D721Med (cell line): ENCODE measurements at regions not wholly inside any gene's neighbourhood (a gene's known extent, or its start where the extent isn't known, plus 50 kb on each side); places are given as distances from the start of the nearest gene placed in this dataset.

Experiments used
- DNase-seq: peaks from one replicate; pipeline ENCODE4 v3.0.0; 2011; ENCODE audit warnings: low spot score; ENCODE audit not compliant: insufficient read length
- FAIRE-seq: peaks from 2 replicates; lab custom pipeline; 2011; peaks lifted over from hg19 to GRCh38; lab: Jason Lieb, UNC
- TF ChIP-seq, protein P1 (sequence below): IDR thresholded peaks from 2 replicates; pipeline ENCODE4 v1.5.1; 2012; ENCODE audit warnings: mild to moderate bottlenecking, control low read depth; ENCODE audit not compliant: insufficient read depth; ENCODE audit errors: missing control alignments

DNA sequence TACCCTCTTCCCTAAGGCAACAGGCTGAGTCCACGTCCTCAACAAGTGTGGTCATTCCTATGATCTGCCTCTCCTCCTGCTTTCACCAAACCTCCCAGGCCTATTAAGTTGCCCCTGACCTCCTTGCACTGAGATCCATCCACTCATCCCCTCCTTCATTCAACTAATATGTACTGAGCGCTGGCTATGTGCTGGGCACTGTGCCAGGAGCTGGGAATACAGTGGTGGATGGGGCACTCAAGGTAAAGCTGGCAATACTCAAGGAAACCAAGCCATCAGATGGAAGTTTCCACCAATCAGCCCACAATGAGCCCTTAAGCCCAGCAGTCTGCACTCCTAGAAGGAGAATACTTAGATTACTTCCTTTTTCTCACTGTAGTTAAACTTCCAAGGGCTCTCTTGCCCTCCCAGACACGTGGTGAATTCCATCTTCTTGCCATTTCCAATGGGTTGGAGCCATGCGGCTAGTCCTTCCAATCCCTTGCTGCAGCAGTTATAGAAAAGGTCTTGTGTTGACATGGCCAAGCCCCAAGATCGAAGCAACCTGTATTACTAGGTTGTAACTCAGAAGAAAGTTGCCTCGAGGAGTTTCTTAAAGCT is 279.9 kb upstream of the RUNX1 start:
- no peak for DNase-seq
- FAIRE-seq = no peak
- TF ChIP-seq, protein P1, sequence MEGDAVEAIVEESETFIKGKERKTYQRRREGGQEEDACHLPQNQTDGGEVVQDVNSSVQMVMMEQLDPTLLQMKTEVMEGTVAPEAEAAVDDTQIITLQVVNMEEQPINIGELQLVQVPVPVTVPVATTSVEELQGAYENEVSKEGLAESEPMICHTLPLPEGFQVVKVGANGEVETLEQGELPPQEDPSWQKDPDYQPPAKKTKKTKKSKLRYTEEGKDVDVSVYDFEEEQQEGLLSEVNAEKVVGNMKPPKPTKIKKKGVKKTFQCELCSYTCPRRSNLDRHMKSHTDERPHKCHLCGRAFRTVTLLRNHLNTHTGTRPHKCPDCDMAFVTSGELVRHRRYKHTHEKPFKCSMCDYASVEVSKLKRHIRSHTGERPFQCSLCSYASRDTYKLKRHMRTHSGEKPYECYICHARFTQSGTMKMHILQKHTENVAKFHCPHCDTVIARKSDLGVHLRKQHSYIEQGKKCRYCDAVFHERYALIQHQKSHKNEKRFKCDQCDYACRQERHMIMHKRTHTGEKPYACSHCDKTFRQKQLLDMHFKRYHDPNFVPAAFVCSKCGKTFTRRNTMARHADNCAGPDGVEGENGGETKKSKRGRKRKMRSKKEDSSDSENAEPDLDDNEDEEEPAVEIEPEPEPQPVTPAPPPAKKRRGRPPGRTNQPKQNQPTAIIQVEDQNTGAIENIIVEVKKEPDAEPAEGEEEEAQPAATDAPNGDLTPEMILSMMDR = no peak

DNA sequence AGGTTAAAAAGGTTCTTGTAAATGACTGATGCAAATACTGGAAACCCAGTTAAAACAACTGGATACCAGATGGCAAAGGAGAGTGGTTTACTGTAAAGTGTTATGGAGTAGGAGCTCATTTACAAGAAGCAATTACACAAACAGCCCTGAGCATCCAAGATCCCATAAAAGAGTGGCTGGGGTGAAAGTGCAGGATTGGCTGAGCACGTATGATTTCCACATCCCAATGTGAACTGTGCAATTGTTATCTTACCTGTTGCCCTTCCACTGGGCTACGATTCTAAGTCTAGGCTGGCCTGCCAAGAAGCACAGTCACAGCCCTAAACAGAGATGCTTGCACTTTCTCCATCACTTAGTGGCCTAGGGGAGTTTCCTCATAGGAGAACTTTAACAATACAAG is 277.6 kb upstream of the RUNX1 start:
- TF ChIP-seq, protein P1 = no peak
- DNase-seq (no peak), FAIRE-seq (no peak)

DNA sequence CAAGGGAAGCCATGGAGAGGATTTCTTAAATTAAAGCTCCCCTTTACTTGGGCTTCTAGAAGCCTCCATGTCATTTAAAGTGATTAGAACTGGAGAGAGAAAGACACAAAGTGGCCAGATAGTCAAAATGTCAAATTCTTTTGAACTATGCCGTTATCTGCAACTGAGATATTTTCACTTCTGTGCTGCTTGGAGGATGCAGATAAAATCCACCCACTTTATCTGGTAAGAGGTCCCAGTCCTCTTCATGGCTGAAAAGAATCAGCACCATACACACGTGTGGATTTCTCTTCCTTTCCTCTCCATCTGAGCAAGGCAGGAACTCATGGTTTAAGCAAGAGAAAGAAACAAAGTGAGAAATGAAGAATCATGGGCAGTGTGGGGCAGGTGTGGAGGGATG is 276.9 kb upstream of the RUNX1 start:
- TF ChIP-seq, protein P1 = no peak
- FAIRE-seq (no peak), DNase-seq (no peak)

DNA sequence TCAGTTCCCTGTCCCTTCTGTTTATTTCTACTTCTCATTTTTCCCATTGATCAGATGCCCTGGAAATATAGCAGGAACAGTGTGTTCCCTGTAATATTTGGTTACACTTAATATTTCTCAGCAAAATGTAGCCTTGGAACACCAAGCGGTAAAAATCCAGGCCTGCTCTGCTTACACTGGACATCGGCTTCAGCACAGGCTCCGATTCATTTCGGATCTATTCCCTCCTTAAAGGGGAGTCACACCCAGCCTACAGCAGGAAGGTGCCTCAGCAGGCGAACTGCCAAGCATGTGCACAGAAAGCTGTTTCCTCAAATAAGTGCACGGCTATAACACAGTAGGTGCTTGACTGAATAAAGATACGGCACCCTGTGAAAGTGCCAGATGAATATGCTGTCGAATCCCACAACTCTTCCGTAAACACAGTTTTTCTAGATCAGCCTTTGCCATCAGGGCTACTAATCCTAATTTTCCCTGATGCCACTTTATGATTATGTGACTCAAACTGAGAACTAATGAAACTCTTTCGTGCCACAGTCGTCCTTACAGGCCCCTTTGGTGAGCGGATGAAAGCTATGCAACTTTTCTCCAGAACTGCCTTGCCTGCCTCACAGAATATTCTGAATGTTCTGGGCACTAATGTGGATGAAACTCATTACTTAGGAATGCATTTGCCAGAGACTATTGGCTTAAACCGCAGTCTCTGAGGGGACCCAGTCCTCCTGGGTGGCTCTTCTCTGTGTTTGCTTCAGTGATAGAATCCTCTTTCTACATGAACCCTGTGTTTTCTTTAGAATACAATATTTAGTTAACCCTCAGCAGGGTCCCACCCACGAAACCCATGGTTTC is 275.5 kb upstream of the RUNX1 start:
- no peak for FAIRE-seq
- TF ChIP-seq, protein P1 = no peak
- no peak for DNase-seq

DNA sequence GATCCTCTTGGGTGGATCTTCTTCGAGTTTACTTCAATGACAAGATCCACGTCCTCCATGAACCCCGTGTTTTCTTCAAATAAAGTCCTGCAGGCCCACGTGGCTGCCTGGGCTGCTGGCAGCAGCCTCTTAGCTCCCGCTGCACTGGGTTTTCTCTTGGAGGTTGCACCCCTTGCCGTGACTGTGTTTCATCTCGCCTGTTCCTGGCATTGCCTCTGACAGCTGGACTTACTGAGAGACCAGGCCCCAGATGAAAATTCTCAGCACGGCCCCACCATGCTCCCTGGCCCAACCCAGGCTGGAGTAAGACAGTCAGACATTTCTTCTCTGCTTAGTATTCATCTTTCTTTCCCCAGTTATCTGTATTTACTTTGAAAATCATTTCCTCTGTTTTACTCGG is 274.8 kb upstream of the RUNX1 start:
- no peak for DNase-seq
- no peak for FAIRE-seq
- TF ChIP-seq, protein P1 = no peak

DNA sequence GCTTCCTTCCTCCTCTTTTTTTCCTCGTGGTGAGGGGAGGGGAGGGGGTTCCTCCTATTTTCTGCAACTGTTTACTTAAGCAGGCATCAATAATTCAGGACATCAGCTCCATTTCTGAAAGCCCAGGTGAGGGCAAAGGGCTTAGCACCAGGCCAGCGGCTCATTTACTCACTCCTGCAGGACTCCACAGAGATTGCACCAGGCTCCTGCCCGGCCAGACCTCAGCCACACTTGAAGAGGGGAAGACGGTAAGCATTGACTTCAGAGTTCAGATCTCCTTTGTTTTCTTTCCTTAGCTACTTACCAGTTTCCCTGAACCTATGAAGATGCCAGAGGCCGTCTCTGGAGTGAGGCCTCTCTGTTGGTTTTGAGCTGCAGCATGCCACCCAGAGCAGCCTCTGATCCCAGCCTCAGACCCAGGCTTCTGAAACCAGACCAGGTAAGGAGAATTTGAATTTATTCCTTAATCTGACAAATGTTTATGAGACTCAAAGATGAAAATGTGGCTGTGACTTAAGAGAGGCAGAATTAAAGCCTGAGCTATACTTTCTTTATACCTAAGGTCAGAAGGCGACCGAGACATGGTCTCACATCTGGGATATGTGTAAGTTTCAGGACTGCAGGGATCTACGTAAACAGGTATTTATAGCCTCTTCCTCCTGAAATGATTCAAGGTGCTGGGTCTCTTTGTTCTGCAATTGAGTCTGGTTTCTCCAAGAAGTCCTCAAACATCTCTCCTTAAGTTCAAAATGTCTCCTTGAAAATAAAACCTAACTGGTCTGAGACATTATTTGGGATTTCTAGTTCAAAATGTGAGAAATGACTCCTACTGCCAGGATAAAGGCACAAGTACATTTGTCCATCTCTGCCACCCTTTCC is 272.5 kb upstream of the RUNX1 start:
- no peak for FAIRE-seq
- no peak for DNase-seq
- TF ChIP-seq, protein P1 = no peak
